Type B pancreatic cell (in vitro differentiated cells): ENCODE measurements at regions not wholly inside any gene's neighbourhood (a gene's known extent, or its start where the extent isn't known, plus 50 kb on each side); places are given as distances from the start of the nearest gene placed in this dataset.

Source experiments
- DNase-seq: peaks from one replicate; pipeline ENCODE4 v3.0.0; 2021; ENCODE audit warnings: mixed read lengths; ENCODE audit not compliant: unreplicated experiment; ENCODE audit errors: extremely low spot score
- H3K27ac Mint-ChIP-seq: 2 replicates; pipeline ENCODE4 v1.8.0; 2021; ENCODE audit warnings: mild to moderate bottlenecking, mixed read lengths
- H3K27me3 Mint-ChIP-seq: 2 replicates; pipeline ENCODE4 v1.8.0; 2021; ENCODE audit warnings: mixed read lengths
- H3K36me3 Mint-ChIP-seq: 2 replicates; pipeline ENCODE4 v1.8.0; 2021; ENCODE audit warnings: mixed read lengths
- H3K4me1 Mint-ChIP-seq: one replicate; pipeline ENCODE4 v1.8.0; 2021; ENCODE audit warnings: mixed read lengths; ENCODE audit not compliant: unreplicated experiment
- H3K4me3 Mint-ChIP-seq: 2 replicates; pipeline ENCODE4 v1.8.0; 2021; ENCODE audit warnings: mild to moderate bottlenecking, mixed read lengths
- H3K9me3 Mint-ChIP-seq: 2 replicates; pipeline ENCODE4 v1.8.0; 2021; ENCODE audit warnings: mixed read lengths
- TF ChIP-seq, protein P1 (sequence below): fragments of 200-600 bp; sonication (generic); conservative IDR thresholded peaks from 2 replicates; pipeline ENCODE4 v1.5.0; 2021; ENCODE audit warnings: antibody characterized with exemption, mild to moderate bottlenecking

DNA sequence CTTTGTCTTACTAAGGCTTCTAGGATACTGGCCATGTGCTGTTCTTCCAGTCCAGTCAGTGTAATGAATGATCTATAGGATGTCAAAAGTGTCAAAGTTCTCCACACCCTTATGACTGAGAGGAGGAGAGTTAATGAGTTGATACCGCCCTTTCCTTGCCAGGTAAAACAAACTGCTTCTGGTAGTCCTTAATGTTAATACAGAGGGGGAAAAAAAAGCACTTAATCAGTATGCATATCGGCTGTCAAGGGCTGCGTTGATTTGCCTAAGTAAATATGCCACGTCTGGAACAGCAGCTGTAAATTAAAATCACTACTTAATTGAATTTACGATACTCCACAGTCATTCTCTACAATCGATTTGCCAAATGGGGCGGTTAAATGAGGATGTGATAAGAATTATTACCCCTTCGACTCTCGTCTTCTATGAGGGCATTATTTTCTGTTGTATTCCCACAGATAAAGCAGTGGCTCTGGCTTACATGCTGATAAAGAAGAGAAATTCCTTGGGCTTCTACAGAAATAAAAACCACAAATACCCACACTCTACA is 416.0 kb downstream of the KCNH5 start:
- Mint-ChIP-seq H3K4me1 (no peaks in the 10 kb centered on the region), H3K9me3 (no peaks in the 10 kb centered on the region)
- TF ChIP-seq, protein P1, sequence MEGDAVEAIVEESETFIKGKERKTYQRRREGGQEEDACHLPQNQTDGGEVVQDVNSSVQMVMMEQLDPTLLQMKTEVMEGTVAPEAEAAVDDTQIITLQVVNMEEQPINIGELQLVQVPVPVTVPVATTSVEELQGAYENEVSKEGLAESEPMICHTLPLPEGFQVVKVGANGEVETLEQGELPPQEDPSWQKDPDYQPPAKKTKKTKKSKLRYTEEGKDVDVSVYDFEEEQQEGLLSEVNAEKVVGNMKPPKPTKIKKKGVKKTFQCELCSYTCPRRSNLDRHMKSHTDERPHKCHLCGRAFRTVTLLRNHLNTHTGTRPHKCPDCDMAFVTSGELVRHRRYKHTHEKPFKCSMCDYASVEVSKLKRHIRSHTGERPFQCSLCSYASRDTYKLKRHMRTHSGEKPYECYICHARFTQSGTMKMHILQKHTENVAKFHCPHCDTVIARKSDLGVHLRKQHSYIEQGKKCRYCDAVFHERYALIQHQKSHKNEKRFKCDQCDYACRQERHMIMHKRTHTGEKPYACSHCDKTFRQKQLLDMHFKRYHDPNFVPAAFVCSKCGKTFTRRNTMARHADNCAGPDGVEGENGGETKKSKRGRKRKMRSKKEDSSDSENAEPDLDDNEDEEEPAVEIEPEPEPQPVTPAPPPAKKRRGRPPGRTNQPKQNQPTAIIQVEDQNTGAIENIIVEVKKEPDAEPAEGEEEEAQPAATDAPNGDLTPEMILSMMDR: no peak

DNA sequence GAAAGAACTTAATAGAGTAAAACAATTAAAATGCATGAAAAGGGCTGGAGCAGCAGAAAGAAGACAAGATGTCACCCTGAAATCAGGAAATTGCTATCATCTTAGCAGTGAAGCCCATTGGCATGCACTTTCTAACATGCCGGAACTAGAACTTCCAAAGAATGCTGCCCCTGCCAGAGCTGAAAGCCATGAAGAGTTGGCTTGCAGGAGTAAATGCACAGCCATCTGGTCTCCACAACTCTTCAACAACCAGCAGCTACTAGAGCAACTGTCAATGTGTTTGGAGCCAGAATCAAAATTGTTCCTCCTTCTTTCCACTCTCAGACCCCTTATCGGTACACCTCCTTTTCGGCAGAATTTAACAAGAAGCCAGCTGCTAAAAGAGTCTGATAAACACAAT is 414.1 kb downstream of the KCNH5 start:
- TF ChIP-seq, protein P1: no peak
- no peak overlapping the region for H3K27ac Mint-ChIP-seq
- H3K9me3 Mint-ChIP-seq: no peaks in the 10 kb centered on the region
- H3K4me3 Mint-ChIP-seq: no peak overlapping the region
- no peaks in the 10 kb centered on the region for H3K27me3 Mint-ChIP-seq
- DNase-seq: no peak
- no peaks in the 10 kb centered on the region for H3K36me3 Mint-ChIP-seq
- H3K4me1 Mint-ChIP-seq: no peaks in the 10 kb centered on the region

More for the DNA sequence above, 416.0 kb downstream of the KCNH5 start:
- DNase-seq: no peak
- H3K27me3 Mint-ChIP-seq: no peaks in the 10 kb centered on the region
- no peak overlapping the region for H3K27ac Mint-ChIP-seq
- H3K4me3 Mint-ChIP-seq: no peak overlapping the region
- H3K36me3 Mint-ChIP-seq: no peaks in the 10 kb centered on the region

DNA sequence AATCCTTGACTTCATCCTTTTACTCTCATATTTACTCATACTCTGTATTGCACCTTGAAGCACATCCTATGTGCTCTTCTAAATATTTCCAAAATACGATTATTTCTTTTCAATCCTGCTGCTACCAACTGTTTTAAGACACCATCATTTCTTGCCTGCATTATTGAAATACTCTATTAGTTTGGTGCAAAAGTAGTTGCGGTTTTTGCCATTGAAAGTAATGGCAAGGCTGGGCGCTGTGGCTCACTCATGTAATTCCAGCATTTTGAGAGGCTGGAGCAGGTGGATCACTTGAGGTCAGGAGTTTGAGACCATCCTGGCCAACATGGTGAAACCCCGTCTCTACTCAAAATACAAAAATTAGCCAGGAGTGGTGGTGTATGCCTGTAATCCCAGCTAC is 412.5 kb downstream of the KCNH5 start:
- no peak for DNase-seq
- Mint-ChIP-seq H3K4me1 (no peaks in the 10 kb centered on the region), H3K27me3 (no peaks in the 10 kb centered on the region), H3K4me3 (no peak overlapping the region), H3K9me3 (no peaks in the 10 kb centered on the region), H3K27ac (no peak overlapping the region), H3K36me3 (no peaks in the 10 kb centered on the region)
- TF ChIP-seq, protein P1: no peak

DNA sequence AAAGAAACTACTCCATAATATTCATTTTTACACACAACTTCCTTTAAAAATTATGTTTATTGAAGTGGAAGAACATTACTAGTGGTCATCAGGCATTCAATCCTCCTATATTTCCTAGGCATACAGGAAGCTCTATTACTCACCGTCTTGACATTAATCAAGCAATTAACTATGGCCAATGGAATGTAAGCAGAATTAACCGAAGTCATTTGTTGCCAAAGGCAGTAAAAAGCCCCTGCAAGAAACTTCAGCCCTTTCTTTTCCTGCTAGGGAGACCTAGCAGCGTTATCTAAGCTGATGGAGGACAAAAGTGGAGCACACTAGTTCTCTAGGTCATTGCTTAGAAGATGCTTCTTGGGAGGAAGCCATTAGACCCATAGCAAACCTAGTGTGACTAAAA is 399.6 kb downstream of the KCNH5 start:
- no peak overlapping the region for H3K4me3 Mint-ChIP-seq
- no peak overlapping the region for H3K27ac Mint-ChIP-seq
- no peaks in the 10 kb centered on the region for H3K9me3 Mint-ChIP-seq
- no peaks in the 10 kb centered on the region for H3K27me3 Mint-ChIP-seq
- TF ChIP-seq, protein P1: no peak
- H3K4me1 Mint-ChIP-seq: no peaks in the 10 kb centered on the region
- no peak for DNase-seq
- no peaks in the 10 kb centered on the region for H3K36me3 Mint-ChIP-seq
